H9 (cell line): ENCODE measurements at regions not wholly inside any gene's neighbourhood (a gene's known extent, or its start where the extent isn't known, plus 50 kb on each side); places are given as distances from the start of the nearest gene placed in this dataset.

Experiments used
- DNase-seq: peaks from one replicate; pipeline ENCODE4 v3.0.0-alpha.2; 2017
- H2AFZ ChIP-seq: one replicate; pipeline ENCODE4 v1.6.1; 2013; ENCODE audit warnings: mild to moderate bottlenecking, low read length, control low read depth, moderate library complexity
- H2AK5ac ChIP-seq: 2 replicates; pipeline ENCODE4 v1.6.1; 2013; ENCODE audit warnings: low read length, control low read depth, mixed read lengths; ENCODE audit not compliant: insufficient read length
- H2BK120ac ChIP-seq: one replicate; pipeline ENCODE4 v1.6.1; 2013; ENCODE audit warnings: low read depth, mild to moderate bottlenecking, low read length, control low read depth, inconsistent platforms; ENCODE audit not compliant: poor library complexity, severe bottlenecking
- H2BK12ac ChIP-seq: 2 replicates; pipeline ENCODE4 v1.6.1; 2013; ENCODE audit warnings: low read length, control low read depth, mixed read lengths, low read depth; ENCODE audit not compliant: insufficient read length
- H2BK15ac ChIP-seq: 2 replicates; pipeline ENCODE4 v1.6.1; 2013; ENCODE audit warnings: low read depth, low read length, control low read depth
- H2BK20ac ChIP-seq: one replicate; pipeline ENCODE4 v1.6.1; 2013; ENCODE audit warnings: low read depth, mild to moderate bottlenecking, low read length, control low read depth, inconsistent platforms; ENCODE audit not compliant: poor library complexity, severe bottlenecking
- H2BK5ac ChIP-seq: 2 replicates; pipeline ENCODE4 v1.6.1; 2013; ENCODE audit warnings: low read length, control low read depth, mixed read lengths; ENCODE audit not compliant: insufficient read length
- H3K14ac ChIP-seq: 2 replicates; pipeline ENCODE4 v1.6.1; 2013; ENCODE audit warnings: low read length, control low read depth; ENCODE audit not compliant: insufficient read depth
- H3K18ac ChIP-seq: 2 replicates; pipeline ENCODE4 v1.6.1; 2013; ENCODE audit warnings: low read depth, mild to moderate bottlenecking, mixed read lengths, low read length, control low read depth; ENCODE audit not compliant: insufficient read length
- H3K23ac ChIP-seq: 2 replicates; pipeline ENCODE4 v1.6.1; 2013; ENCODE audit warnings: low read length, control low read depth, mixed read lengths, low read depth; ENCODE audit not compliant: insufficient read length
- H3K23me2 ChIP-seq: 2 replicates; pipeline ENCODE4 v1.6.1; 2013; ENCODE audit warnings: low read depth, mild to moderate bottlenecking, mixed read lengths, low read length, control low read depth; ENCODE audit not compliant: insufficient read length, poor library complexity, severe bottlenecking
- H3K27ac ChIP-seq: 2 replicates; pipeline ENCODE4 v1.5.1; 2013; ENCODE audit warnings: low read length, control low read depth, mixed read lengths, low read depth; ENCODE audit not compliant: insufficient read length
- H3K27me3 ChIP-seq: 2 replicates; pipeline ENCODE4 v1.6.1; 2013; ENCODE audit warnings: low read length, control low read depth, inconsistent platforms; ENCODE audit not compliant: insufficient read depth
- H3K4ac ChIP-seq: 2 replicates; pipeline ENCODE4 v1.6.1; 2013; ENCODE audit warnings: low read depth, mild to moderate bottlenecking, control low read depth, inconsistent platforms, low read length, moderate library complexity
- H3K4me1 ChIP-seq: 2 replicates; pipeline ENCODE4 v1.6.1; 2013; ENCODE audit warnings: low read length, control low read depth, inconsistent platforms; ENCODE audit not compliant: insufficient read depth
- H3K4me2 ChIP-seq: 2 replicates; pipeline ENCODE4 v1.6.1; 2013; ENCODE audit warnings: low read length, control low read depth, mixed read lengths; ENCODE audit not compliant: insufficient read length, insufficient read depth
- H3K56ac ChIP-seq: 2 replicates; pipeline ENCODE4 v1.6.1; 2013; ENCODE audit warnings: low read depth, mild to moderate bottlenecking, mixed read lengths, low read length, control low read depth; ENCODE audit not compliant: insufficient read length
- H3K79me1 ChIP-seq: 2 replicates; pipeline ENCODE4 v1.6.1; 2013; ENCODE audit warnings: low read depth, mild to moderate bottlenecking, moderate library complexity, low read length, control low read depth, inconsistent platforms; ENCODE audit not compliant: insufficient read depth, poor library complexity, severe bottlenecking
- H3K79me2 ChIP-seq: 2 replicates; pipeline ENCODE4 v1.6.1; 2013; ENCODE audit warnings: low read length, control low read depth, inconsistent platforms; ENCODE audit not compliant: insufficient read depth
- H3K9ac ChIP-seq: 2 replicates; pipeline ENCODE4 v1.6.1; 2013; ENCODE audit warnings: low read length, control low read depth, mixed read lengths; ENCODE audit not compliant: insufficient read length; ENCODE audit errors: extremely low read depth
- H3K9me3 ChIP-seq: one replicate; pipeline ENCODE4 v1.6.1; 2013; ENCODE audit warnings: low read depth, low read length, inconsistent platforms; ENCODE audit not compliant: control insufficient read depth
- H3T11ph ChIP-seq: one replicate; pipeline ENCODE4 v1.6.1; 2013; ENCODE audit warnings: mild to moderate bottlenecking, low read length, control low read depth, inconsistent platforms
- H4K20me1 ChIP-seq: one replicate; pipeline ENCODE4 v1.6.1; 2013; ENCODE audit not compliant: control insufficient read depth, insufficient read length, insufficient read depth
- H4K5ac ChIP-seq: 2 replicates; pipeline ENCODE4 v1.6.1; 2013; ENCODE audit warnings: low read depth, mild to moderate bottlenecking, mixed read lengths, low read length, control low read depth; ENCODE audit not compliant: insufficient read length
- H4K8ac ChIP-seq: replicated peaks from 2 replicates; pipeline ENCODE4 v1.6.1; 2013; ENCODE audit warnings: low read length, control low read depth, mixed read lengths, low read depth; ENCODE audit not compliant: insufficient read length
- H4K91ac ChIP-seq: 2 replicates; pipeline ENCODE4 v1.6.1; 2013; ENCODE audit warnings: low read depth, mild to moderate bottlenecking, moderate library complexity, mixed read lengths, low read length, control low read depth; ENCODE audit not compliant: insufficient read length
- H3K27ac Mint-ChIP-seq, 3 experiments: 2 replicates in 2 of 3; 3 replicates in 1 of 3; pipeline ENCODE4 v1.8.0; 2020 to 2021; ENCODE audit warnings: mixed read lengths in 3 of 3, mild to moderate bottlenecking in 1 of 3, moderate library complexity in 1 of 3
- H3K27me3 Mint-ChIP-seq: 2 replicates; pipeline ENCODE4 v1.8.0; 2021; ENCODE audit warnings: low read depth, mild to moderate bottlenecking, moderate library complexity, mixed read lengths
- H3K36me3 Mint-ChIP-seq, 3 experiments: 2 replicates in 2 of 3; 3 replicates in 1 of 3; pipeline ENCODE4 v1.8.0; 2020 to 2021; ENCODE audit warnings: low read depth in 3 of 3, mixed read lengths in 3 of 3; ENCODE audit not compliant: insufficient read depth in 1 of 3
- H3K4me1 Mint-ChIP-seq, 2 experiments: 2 replicates each; pipeline ENCODE4 v1.8.0; 2020; ENCODE audit warnings: mixed read lengths in 2 of 2
- H3K4me3 Mint-ChIP-seq, 2 experiments: 2 replicates in 1 of 2; 3 replicates in 1 of 2; pipeline ENCODE4 v1.8.0; 2020 to 2021; ENCODE audit warnings: mild to moderate bottlenecking in 2 of 2, mixed read lengths in 2 of 2, moderate library complexity in 1 of 2
- H3K9me3 Mint-ChIP-seq, 2 experiments: 2 replicates in 1 of 2; 3 replicates in 1 of 2; pipeline ENCODE4 v1.8.0; 2020; ENCODE audit warnings: mild to moderate bottlenecking in 2 of 2, mixed read lengths in 2 of 2, moderate library complexity in 1 of 2
- CTCF ChIP-seq: fragments of 200-600 bp; sonication (generic); conservative IDR thresholded peaks from 3 replicates; pipeline ENCODE4 v1.8.0; 2021; ENCODE audit warnings: antibody characterized with exemption, mild to moderate bottlenecking
- WGBS: extraction: QIAGEN DNeasy Blood & Tissue Kit; methylation state at CpG from one replicate; pipeline ENCODE4 v1.1.7; 2013; ENCODE audit warnings: missing lambda C conversion rate, low lambda C conversion rate, mixed read lengths; ENCODE audit not compliant: insufficient read length; ENCODE audit errors: extremely low coverage; 5-methylcytosine and 5-hydroxymethylcytosine counted together

- Histone ChIP-seq H3K23ac (no peak overlapping the region), H3K56ac (no peak overlapping the region), H3K23me2 (no peaks in the 10 kb centered on the region), H3K14ac (no peak overlapping the region), H4K5ac (no peak overlapping the region), H3K4me1 (no peaks in the 10 kb centered on the region), H3K18ac (no peak overlapping the region), H2BK5ac (no peak overlapping the region), H2BK120ac (no peak overlapping the region), H3K9ac (no peak overlapping the region), H2AFZ (no peak overlapping the region), H2BK20ac (no peak overlapping the region), H3K79me1 (no peaks in the 10 kb centered on the region), H3K27ac (no peak overlapping the region), H3K4me2 (no peak overlapping the region), H2BK15ac (no peak overlapping the region), H2BK12ac (no peak overlapping the region), H4K20me1 (no peaks in the 10 kb centered on the region), H4K91ac (no peak overlapping the region), H3K79me2 (no peaks in the 10 kb centered on the region), H3K27me3 (no peaks in the 10 kb centered on the region), H4K8ac (no peak overlapping the region), H3T11ph (no peak overlapping the region), H3K9me3 (no peaks in the 10 kb centered on the region), H3K4ac (no peak overlapping the region), H2AK5ac (no peak overlapping the region)
- H3K27ac Mint-ChIP-seq = no peak overlapping the region
- no peaks in the 10 kb centered on the region for H3K9me3 Mint-ChIP-seq
- no peaks in the 10 kb centered on the region for H3K36me3 Mint-ChIP-seq
- H3K4me3 Mint-ChIP-seq = no peak overlapping the region
- H3K27me3 Mint-ChIP-seq = no peaks in the 10 kb centered on the region
- H3K4me1 Mint-ChIP-seq = no peaks in the 10 kb centered on the region
- no peak for TF ChIP-seq CTCF
- no CpG with 5 or more reads among the region's 4 CpGs for WGBS
- no peak for DNase-seq
Measured at GRCh38 chr4:167415461-167415860, 181.2 kb upstream of the SPOCK3 start.
